K562 (cell line): ENCODE measurements at regions not wholly inside any gene's neighbourhood (a gene's known extent, or its start where the extent isn't known, plus 50 kb on each side); places are given as distances from the start of the nearest gene placed in this dataset.

ENCODE experiments used
- ATAC-seq: fragments of 200-7000 bp; cut with Tn5 transposase; 3 replicates; pipeline ENCODE4 v1.9.1; 2020; ENCODE audit warnings: moderate library complexity
- BruUV-seq: library from RNA; stranded (reverse); fragments of 400-500 nt; replicated peaks from 2 replicates; lab custom pipeline; 2021; lab: Mats Ljungman, UMichigan
- CTCF ChIA-PET: fragments of 300-600 bp; formaldehyde crosslinking; extraction: SDS; loops from one replicate; lab custom pipeline; 2021; ENCODE audit warnings: low intra/inter-chr PET ratio; lab: Yijun Ruan, JAX
- POLR2A ChIA-PET: fragments of 300-600, 350-650 bp; sonication (Branson Sonifier 250); formaldehyde crosslinking; extraction: SDS; loops from one replicate; lab custom pipeline; 2021; ENCODE audit warnings: antibody characterized with exemption, inconsistent platforms; lab: Yijun Ruan, JAX
- DNase-seq, 4 experiments: peaks; one replicate each; pipeline versions ENCODE4 v3.0.0 to v3.0.0-alpha.2; 2011 to 2018; ENCODE audit warnings: low spot score in 3 of 4, mixed read lengths in 3 of 4; ENCODE audit errors: extremely low read depth in 1 of 4
- FAIRE-seq: peaks from 2 replicates; lab custom pipeline; 2011; peaks lifted over from hg19 to GRCh38; lab: Jason Lieb, UNC
- H2AFZ ChIP-seq: 2 replicates; pipeline ENCODE4 v1.6.0; 2011; ENCODE audit warnings: low read depth, low read length, control low read depth, inconsistent platforms
- H3K27ac ChIP-seq: fragments of 200-600 bp; 3 replicates; pipeline ENCODE4 v1.8.0; 2011; ENCODE audit warnings: low read depth, mild to moderate bottlenecking, control low read depth, inconsistent platforms, low read length, moderate library complexity, mixed read lengths; ENCODE audit errors: extremely low read depth
- H3K27me3 ChIP-seq, 2 experiments: fragments of 300-600 bp in 1 of 2; 2 replicates in 1 of 2; 3 replicates in 1 of 2; pipeline versions ENCODE4 v1.6.0 to v1.8.0; 2011; ENCODE audit warnings: inconsistent platforms in 2 of 2, low read length in 2 of 2, mild to moderate bottlenecking in 1 of 2, mixed read lengths in 1 of 2, moderate library complexity in 1 of 2; ENCODE audit not compliant: control insufficient read depth in 2 of 2, insufficient read depth in 2 of 2
- H3K36me3 ChIP-seq: fragments of 300-600 bp; 3 replicates; pipeline ENCODE4 v1.8.0; 2011; ENCODE audit warnings: mild to moderate bottlenecking, low read length, inconsistent platforms; ENCODE audit not compliant: control insufficient read depth, insufficient read depth
- H3K4me1 ChIP-seq, 2 experiments: fragments of 200-600 bp in 1 of 2; replicated peaks in 1 of 2; 2 replicates in 1 of 2; 3 replicates in 1 of 2; pipeline versions ENCODE4 v1.5.1 to v1.8.0; 2011; ENCODE audit warnings: inconsistent platforms in 2 of 2, low read length in 2 of 2, mild to moderate bottlenecking in 1 of 2, mixed read lengths in 1 of 2, moderate library complexity in 1 of 2; ENCODE audit not compliant: control insufficient read depth in 2 of 2, insufficient read depth in 2 of 2
- H3K4me2 ChIP-seq: 2 replicates; pipeline ENCODE4 v1.6.1; 2011; ENCODE audit warnings: low read length, control low read depth, inconsistent platforms, mixed read lengths; ENCODE audit not compliant: insufficient read depth
- H3K4me3 ChIP-seq: fragments of 200-600 bp; sonication (generic), shearing (Covaris generic); 2 replicates; pipeline ENCODE4 v1.5.1; 2016; ENCODE audit warnings: control low read depth, inconsistent platforms
- H3K79me2 ChIP-seq: fragments of 200-600 bp; 3 replicates; pipeline ENCODE4 v1.8.0; 2011; ENCODE audit warnings: low read length, inconsistent platforms; ENCODE audit not compliant: control insufficient read depth, insufficient read depth
- H3K9ac ChIP-seq, 2 experiments: 2 replicates each; pipeline versions ENCODE4 v1.6.0 to v1.6.1; 2011; ENCODE audit warnings: low read depth in 2 of 2, low read length in 2 of 2, control low read depth in 1 of 2, inconsistent platforms in 1 of 2, mild to moderate bottlenecking in 1 of 2, mixed read lengths in 1 of 2; ENCODE audit not compliant: insufficient read depth in 1 of 2
- H3K9me1 ChIP-seq: one replicate; pipeline ENCODE4 v1.6.0; 2011; ENCODE audit warnings: inconsistent platforms, mild to moderate bottlenecking, low read length, moderate library complexity; ENCODE audit not compliant: control insufficient read depth, insufficient read depth
- H3K9me3 ChIP-seq: replicated peaks from 2 replicates; pipeline ENCODE4 v1.5.1; 2011; ENCODE audit warnings: low read depth, low read length, inconsistent platforms; ENCODE audit not compliant: control insufficient read depth, insufficient read depth
- H4K20me1 ChIP-seq: replicated peaks from 2 replicates; pipeline ENCODE4 v1.6.1; 2011; ENCODE audit warnings: low read length, inconsistent platforms, mixed read lengths; ENCODE audit not compliant: control insufficient read depth, insufficient read depth
- E2F6 ChIP-seq, 2 experiments: IDR thresholded peaks; 2 replicates each; pipeline ENCODE4 v1.6.1; 2011; ENCODE audit warnings: borderline replicate concordance in 1 of 2, control low read depth in 1 of 2, low read depth in 1 of 2, low read length in 1 of 2, mild to moderate bottlenecking in 1 of 2, mixed read lengths in 1 of 2, moderate library complexity in 1 of 2; ENCODE audit not compliant: insufficient read depth in 1 of 2, insufficient read length in 1 of 2, poor library complexity in 1 of 2, severe bottlenecking in 1 of 2; ENCODE audit errors: extremely low read depth in 1 of 2
- FOXP1 ChIP-seq: sonication (generic); formaldehyde crosslinking; IDR thresholded peaks from 2 replicates; pipeline ENCODE4 v1.8.0; 2022; ENCODE audit warnings: mild to moderate bottlenecking, missing genetic modification reagents
- MCM7 ChIP-seq, 2 experiments: fragments of 450-650 bp; IDR thresholded peaks; 2 replicates each; pipeline ENCODE4 v1.6.1; 2016 to 2018
- NCOA1 ChIP-seq: fragments of 450-650 bp; IDR thresholded peaks from 2 replicates; pipeline ENCODE4 v1.6.1; 2016; ENCODE audit warnings: low read depth
- RAD21 ChIP-seq, 2 experiments: fragments of 250-450 bp in 1 of 2; fragments of 450-650 bp in 1 of 2; sonication (Bioruptor Pico) in 1 of 2; formaldehyde crosslinking in 1 of 2; IDR thresholded peaks in 1 of 2; conservative IDR thresholded peaks in 1 of 2; 2 replicates each; pipeline versions ENCODE4 v1.4.0 to v1.8.0; 2020 to 2022; ENCODE audit warnings: mild to moderate bottlenecking in 2 of 2, moderate library complexity in 1 of 2
- RBM39 ChIP-seq: fragments of 200-400 bp; formaldehyde crosslinking; optimal IDR thresholded peaks from 2 replicates; pipeline ENCODE3; 2018; ENCODE audit warnings: low read depth, low read length
- TFAM ChIP-seq: fragments of 250-450 bp; sonication (Bioruptor Pico); conservative IDR thresholded peaks from 2 replicates; pipeline ENCODE4 v1.5.0; 2021; ENCODE audit warnings: mild to moderate bottlenecking, moderate library complexity
- ZNF217 ChIP-seq: sonication (generic); formaldehyde crosslinking; IDR thresholded peaks from 2 replicates; pipeline ENCODE4 v1.8.0; 2022; ENCODE audit warnings: mild to moderate bottlenecking, missing genetic modification reagents
- WGBS: fragments of 100-300 bp; shearing (Covaris generic); methylation state at CpG from one replicate; pipeline ENCODE4 v1.1.6; 2016; ENCODE audit warnings: low coverage, mixed read lengths; ENCODE audit not compliant: insufficient coverage; ENCODE audit errors: missing lambda C conversion rate; 5-methylcytosine and 5-hydroxymethylcytosine counted together
- in situ Hi-C: fragments of 300-500 bp; cut with MboI; formaldehyde crosslinking; loops from 4 replicates; pipeline ENCODE4 v1.15.0; 2018; ENCODE audit warnings: inconsistent platforms, mixed read lengths
- intact Hi-C: fragments of 100-400 bp; cut with micrococcal nuclease; formaldehyde crosslinking; loops from 2 replicates; pipeline ENCODE4 v1.14.2; 2022

- Histone ChIP-seq H3K27me3 (no peaks in the 10 kb centered on the region), H4K20me1 (no peaks in the 10 kb centered on the region), H2AFZ (no peak overlapping the region), H3K27ac (no peak overlapping the region), H3K79me2 (no peaks in the 10 kb centered on the region), H3K4me3 (no peak overlapping the region), H3K4me2 (no peak overlapping the region), H3K9me3 (no peaks in the 10 kb centered on the region), H3K9ac (no peak overlapping the region), H3K9me1 (no peaks in the 10 kb centered on the region), H3K36me3 (no peaks in the 10 kb centered on the region), H3K4me1 (no peaks in the 10 kb centered on the region)
- in situ Hi-C loops = no loop called here
- ChIA-PET POLR2A (no interaction called here), CTCF (no interaction called here)
- no peak for ATAC-seq
- BruUV-seq = no TSS peak
- WGBS = 0% methylated on average over 2 of the region's 2 CpGs
- DNase-seq = no peak
- FAIRE-seq = no peak
- intact Hi-C loops = no loop called here
- TF ChIP-seq RBM39 (no peak), MCM7 (IDR thresholded peaks at IDR 0.05) (no peak), TFAM (CRISPR knock-in tag) (no peak), RAD21 (CRISPR knock-in tag; conservative IDR thresholded peaks at IDR 0.05 in 1 of 2, IDR thresholded peaks at IDR 0.05 in 1 of 2) (no peak), FOXP1 (CRISPR knock-in tag) (no peak), E2F6 (IDR thresholded peaks at IDR 0.05; ENCODE audit: borderline replicate concordance in 1 of 2, extremely low read depth in 1 of 2, insufficient read depth in 1 of 2, insufficient read length in 1 of 2, low read depth in 1 of 2, low read length in 1 of 2, poor library complexity in 1 of 2, severe bottlenecking in 1 of 2) (no peak), ZNF217 (CRISPR knock-in tag) (no peak), NCOA1 (no peak)
Observed at GRCh38 chr22:27107386-27107785, 450.0 kb downstream of the MIAT start.
